ENCODE measurements at regions not wholly inside any gene's neighbourhood (a gene's known extent, or its start where the extent isn't known, plus 50 kb on each side); places are given as distances from the start of the nearest gene placed in this dataset.

DNA sequence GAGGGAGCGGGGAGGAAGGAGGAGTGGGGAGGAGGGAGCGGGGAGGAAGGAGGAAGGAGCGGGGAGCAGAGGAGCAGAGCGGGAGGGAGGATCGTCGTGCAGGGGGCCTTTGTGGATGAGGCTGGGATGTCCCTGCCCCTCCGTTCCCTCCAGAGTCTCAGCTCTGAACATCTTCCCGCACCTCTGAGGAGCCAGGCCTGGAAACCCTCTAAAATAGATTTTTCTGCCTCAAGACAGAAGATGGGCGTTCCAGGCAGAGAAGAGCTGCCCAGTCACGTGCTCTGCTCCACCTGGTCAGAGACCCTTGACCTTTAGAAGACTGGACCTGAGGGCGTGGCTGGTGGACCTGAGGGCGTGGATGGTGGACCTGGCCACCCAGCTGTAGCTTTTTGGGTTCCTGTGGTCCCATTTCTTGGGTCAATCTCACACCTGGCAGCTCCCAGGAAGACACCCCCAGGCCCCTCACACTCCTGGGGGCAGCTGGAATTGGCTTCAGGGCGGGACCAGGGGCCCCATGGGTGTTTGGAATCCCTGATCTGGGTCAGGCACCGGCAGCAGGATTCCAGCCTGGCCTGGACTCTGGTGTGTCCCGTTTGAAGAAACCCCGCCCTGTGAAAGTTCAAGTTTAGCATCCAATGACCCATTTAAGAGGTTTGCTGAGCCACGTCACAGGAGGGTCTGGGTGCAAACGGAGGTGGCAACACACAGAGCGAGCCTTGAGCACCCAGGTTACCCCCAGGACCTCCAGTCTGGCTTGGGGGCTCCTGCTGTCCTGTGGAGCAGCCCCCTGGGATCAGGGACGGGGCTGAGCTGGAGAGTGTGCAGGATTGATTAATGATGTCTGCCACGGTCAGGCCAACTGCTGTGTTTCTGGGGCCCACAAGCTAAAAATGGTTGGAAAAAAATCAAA lies 96.9 kb upstream of the BHLHE23 start:
- no TSS peak for BruUV-seq (replicated peaks)

More for the DNA sequence above, 96.9 kb upstream of the BHLHE23 start:
- Histone ChIP-seq H3K9me3 (replicated peaks; ENCODE audit: control insufficient read depth, insufficient read depth, low read length) (no peaks in the 10 kb centered on the region), H3K79me2 (ENCODE audit: control insufficient read depth, insufficient read depth, low read length) (no peaks in the 10 kb centered on the region), H3K4me1 (ENCODE audit: control insufficient read depth, extremely low read depth, insufficient read depth, low read length) (peaks cover 4% of the 10 kb centered on the region), H3K27me3 (ENCODE audit: control insufficient read depth in 2 of 2, insufficient read depth in 2 of 2, low read length in 2 of 2) (no peaks in the 10 kb centered on the region), H3K9ac (replicated peaks; ENCODE audit: extremely low read depth, insufficient read depth, low read length) (no peak overlapping the region), H4K20me1 (replicated peaks; ENCODE audit: control insufficient read depth, extremely low read depth, insufficient read depth, low read length) (no peaks in the 10 kb centered on the region), H3K27ac (ENCODE audit: insufficient read depth, low read depth, low read length) (no peak overlapping the region), H3K4me3 (replicated peaks in 1 of 3; ENCODE audit: insufficient read depth in 1 of 3, low read depth in 1 of 3, low read length in 3 of 3) (no peak overlapping the region), H2AFZ (ENCODE audit: low read depth, low read length) (no peak overlapping the region), H3K4me2 (ENCODE audit: insufficient read depth, low read length) (no peak overlapping the region), H3K9me1 (replicated peaks; ENCODE audit: control insufficient read depth, extremely low read depth, insufficient read depth, low read length) (no peaks in the 10 kb centered on the region), H3K36me3 (ENCODE audit: control insufficient read depth in 2 of 2, extremely low read depth in 1 of 2, insufficient read depth in 2 of 2, low read length in 2 of 2) (no peaks in the 10 kb centered on the region)
- TF ChIP-seq JUN (IDR thresholded peaks at IDR 0.05; ENCODE audit: borderline replicate concordance, insufficient read depth, insufficient read length, low read depth): no peak
- TF ChIP-seq FOS (IDR thresholded peaks at IDR 0.05; ENCODE audit: borderline replicate concordance, insufficient read depth, low read length): no peak
- TF ChIP-seq, protein P1, sequence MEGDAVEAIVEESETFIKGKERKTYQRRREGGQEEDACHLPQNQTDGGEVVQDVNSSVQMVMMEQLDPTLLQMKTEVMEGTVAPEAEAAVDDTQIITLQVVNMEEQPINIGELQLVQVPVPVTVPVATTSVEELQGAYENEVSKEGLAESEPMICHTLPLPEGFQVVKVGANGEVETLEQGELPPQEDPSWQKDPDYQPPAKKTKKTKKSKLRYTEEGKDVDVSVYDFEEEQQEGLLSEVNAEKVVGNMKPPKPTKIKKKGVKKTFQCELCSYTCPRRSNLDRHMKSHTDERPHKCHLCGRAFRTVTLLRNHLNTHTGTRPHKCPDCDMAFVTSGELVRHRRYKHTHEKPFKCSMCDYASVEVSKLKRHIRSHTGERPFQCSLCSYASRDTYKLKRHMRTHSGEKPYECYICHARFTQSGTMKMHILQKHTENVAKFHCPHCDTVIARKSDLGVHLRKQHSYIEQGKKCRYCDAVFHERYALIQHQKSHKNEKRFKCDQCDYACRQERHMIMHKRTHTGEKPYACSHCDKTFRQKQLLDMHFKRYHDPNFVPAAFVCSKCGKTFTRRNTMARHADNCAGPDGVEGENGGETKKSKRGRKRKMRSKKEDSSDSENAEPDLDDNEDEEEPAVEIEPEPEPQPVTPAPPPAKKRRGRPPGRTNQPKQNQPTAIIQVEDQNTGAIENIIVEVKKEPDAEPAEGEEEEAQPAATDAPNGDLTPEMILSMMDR (IDR thresholded peaks at IDR 0.05; ENCODE audit: extremely low read depth in 1 of 2, insufficient read depth in 1 of 2, low read depth in 1 of 2, low read length in 2 of 2): no peak
- TF ChIP-seq EZH2 (IDR thresholded peaks at IDR 0.05; ENCODE audit: borderline replicate concordance, low read depth, low read length, severe bottlenecking): no peak
- TF ChIP-seq MYC (IDR thresholded peaks at IDR 0.05; ENCODE audit: low read depth, low read length): no peak
- TF ChIP-seq POLR2AphosphoS5 (IDR thresholded peaks at IDR 0.05; ENCODE audit: insufficient read depth, low read depth, low read length): no peak
- TF ChIP-seq GATA2 (IDR thresholded peaks at IDR 0.05; ENCODE audit: insufficient read depth, insufficient read length, low read depth, low read length): no peak
- TF ChIP-seq, protein P2, sequence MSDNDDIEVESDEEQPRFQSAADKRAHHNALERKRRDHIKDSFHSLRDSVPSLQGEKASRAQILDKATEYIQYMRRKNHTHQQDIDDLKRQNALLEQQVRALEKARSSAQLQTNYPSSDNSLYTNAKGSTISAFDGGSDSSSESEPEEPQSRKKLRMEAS (IDR thresholded peaks at IDR 0.05; ENCODE audit: insufficient read depth, insufficient read length): no peak
- TF ChIP-seq POLR2A (IDR thresholded peaks at IDR 0.05; ENCODE audit: low read depth, low read length): no peak
- CTCF ChIA-PET: no interaction called here
- POLR2A ChIA-PET: no interaction called here
- FAIRE-seq (no peak), DNase-seq (ENCODE audit: low read depth, low spot score) (no peak)
- dilution Hi-C loops (cut with MboI; ENCODE audit: extremely low pct_ligation_motif_present, low sequenced_read_pairs) (no loop called here), intact Hi-C loops (cut with micrococcal nuclease) (no loop called here)
